ENCODE measurements at regions not wholly inside any gene's neighbourhood (a gene's known extent, or its start where the extent isn't known, plus 50 kb on each side); places are given as distances from the start of the nearest gene placed in this dataset.

DNA sequence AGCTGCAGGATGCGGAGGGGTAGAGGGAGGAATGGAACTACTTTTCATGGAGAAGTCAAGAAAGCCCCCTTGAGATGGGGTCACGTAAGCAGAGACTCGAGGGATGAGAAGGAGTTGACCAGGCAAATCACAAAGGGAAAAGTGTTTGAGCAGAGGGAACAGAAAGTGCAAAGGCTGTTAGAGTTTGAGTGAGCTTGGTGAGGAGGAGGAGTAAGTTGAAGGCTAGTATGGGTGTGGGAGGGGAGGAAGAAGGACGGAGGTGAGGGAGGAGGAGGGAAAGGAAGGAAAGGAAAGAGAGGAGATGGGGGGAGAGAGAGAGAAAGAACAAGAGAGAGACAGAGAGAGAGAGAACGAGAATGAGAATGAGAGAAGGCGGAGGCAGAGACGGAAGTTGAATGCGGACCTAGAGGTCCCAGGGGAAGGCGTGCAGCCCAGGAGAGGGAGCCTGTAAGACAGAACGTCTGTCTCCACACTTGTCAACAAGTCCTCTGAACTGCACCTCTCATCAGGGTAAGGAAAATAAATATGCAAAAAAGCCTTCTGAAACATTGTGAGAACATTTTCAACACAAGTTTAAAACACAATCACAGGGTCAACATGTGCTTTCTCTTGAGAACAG, 279.8 kb upstream of the EEF2KMT start:
- Mint-ChIP-seq H3K27me3 (peaks cover 14% of the 10 kb centered on the region), H3K9me3 (no peaks in the 10 kb centered on the region), H3K4me1 (no peaks in the 10 kb centered on the region), H3K4me3 (no peak overlapping the region), H3K36me3 (no peaks in the 10 kb centered on the region), H3K27ac (no peak overlapping the region)

DNA sequence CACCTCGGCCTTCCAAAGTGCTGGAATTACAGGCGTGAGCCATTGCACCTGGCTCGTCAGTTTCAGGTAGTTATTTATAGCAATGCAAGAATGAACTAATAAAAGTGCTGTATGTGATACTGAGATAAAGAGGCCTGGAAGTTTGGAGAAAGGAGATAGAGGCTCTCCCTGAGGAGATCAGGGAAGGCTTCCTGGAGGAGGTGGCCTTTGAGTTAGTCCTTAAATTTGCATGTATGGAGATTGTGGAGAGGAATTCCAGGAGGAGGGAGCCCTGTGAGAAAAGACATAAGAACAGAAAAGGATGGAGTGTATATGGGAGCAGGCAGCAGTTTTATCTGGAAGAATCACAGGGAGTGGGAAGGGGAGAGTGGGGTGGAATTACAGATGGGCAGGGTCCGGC, 276.6 kb upstream of the EEF2KMT start:
- Mint-ChIP-seq H3K27ac (no peak overlapping the region), H3K9me3 (no peaks in the 10 kb centered on the region), H3K36me3 (no peaks in the 10 kb centered on the region), H3K27me3 (peaks cover 14% of the 10 kb centered on the region), H3K4me3 (no peak overlapping the region), H3K4me1 (no peaks in the 10 kb centered on the region)

DNA sequence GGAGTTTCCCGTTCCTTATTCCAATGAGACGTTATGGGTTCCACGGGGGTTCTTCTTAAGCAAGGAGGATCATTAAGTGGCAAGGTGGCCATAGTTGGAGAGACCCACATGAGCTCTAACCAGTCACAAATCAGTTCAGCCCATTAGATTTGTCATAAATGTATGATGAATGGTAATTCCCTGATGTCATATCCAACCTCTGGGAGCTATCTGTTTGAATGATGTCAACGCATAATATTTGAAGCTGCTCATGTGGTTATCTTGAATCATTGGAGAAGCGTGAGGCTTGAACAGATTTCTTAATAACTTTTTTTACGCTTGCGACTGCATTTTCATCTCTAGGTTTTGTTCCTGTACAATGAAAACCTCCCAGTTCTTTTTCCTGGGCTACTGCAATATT, 270.4 kb upstream of the EEF2KMT start:
- Mint-ChIP-seq H3K4me1 (no peaks in the 10 kb centered on the region), H3K9me3 (no peaks in the 10 kb centered on the region), H3K27ac (no peak overlapping the region), H3K4me3 (no peak overlapping the region), H3K36me3 (no peaks in the 10 kb centered on the region), H3K27me3 (peaks cover 10% of the 10 kb centered on the region)

DNA sequence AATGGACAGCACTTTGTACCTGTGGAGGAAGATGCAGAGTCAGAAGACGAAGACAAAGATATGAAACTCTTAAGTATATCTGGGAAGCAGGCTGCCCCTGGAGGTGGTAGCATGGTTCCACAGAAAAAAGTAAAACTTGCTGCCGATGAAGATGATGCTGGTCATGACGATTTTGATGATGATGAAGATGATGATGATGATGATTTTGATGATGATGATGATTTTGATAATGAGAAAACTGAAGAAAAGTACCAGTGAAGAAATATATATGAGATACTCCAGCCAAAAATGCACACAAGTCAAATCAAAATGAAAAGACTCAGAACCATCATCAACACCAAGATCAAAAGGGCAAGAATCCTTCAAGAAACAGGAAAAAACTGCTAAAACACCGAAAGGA, 268.5 kb upstream of the EEF2KMT start:
- H3K4me1 Mint-ChIP-seq: no peaks in the 10 kb centered on the region
- H3K36me3 Mint-ChIP-seq: no peaks in the 10 kb centered on the region
- H3K27ac Mint-ChIP-seq: no peak overlapping the region
- no peaks in the 10 kb centered on the region for H3K9me3 Mint-ChIP-seq
- H3K27me3 Mint-ChIP-seq: peaks cover 7% of the 10 kb centered on the region
- H3K4me3 Mint-ChIP-seq: no peak overlapping the region

DNA sequence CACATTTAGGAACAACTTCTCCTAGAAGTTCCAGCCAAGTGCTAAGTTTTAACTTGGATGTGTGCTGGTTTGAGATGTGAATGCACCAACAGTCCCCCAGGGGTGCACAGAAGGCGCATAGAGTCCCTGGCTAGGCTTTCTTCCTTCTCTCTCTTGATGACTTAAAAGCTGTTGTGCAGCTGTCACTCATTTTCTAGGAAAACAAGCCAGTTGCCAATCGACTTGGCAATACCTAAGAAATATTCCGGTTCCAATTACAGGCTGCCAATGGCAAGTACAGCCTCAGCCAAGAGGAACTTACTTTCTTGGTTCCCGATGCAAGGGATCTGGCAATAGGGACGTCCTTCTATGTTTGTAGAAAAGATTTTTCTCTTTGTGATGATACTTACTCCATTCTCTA, 266.6 kb upstream of the EEF2KMT start:
- H3K27ac Mint-ChIP-seq: no peak overlapping the region
- H3K27me3 Mint-ChIP-seq: peaks cover 8% of the 10 kb centered on the region
- no peaks in the 10 kb centered on the region for H3K36me3 Mint-ChIP-seq
- no peaks in the 10 kb centered on the region for H3K9me3 Mint-ChIP-seq
- no peak overlapping the region for H3K4me3 Mint-ChIP-seq
- no peaks in the 10 kb centered on the region for H3K4me1 Mint-ChIP-seq

DNA sequence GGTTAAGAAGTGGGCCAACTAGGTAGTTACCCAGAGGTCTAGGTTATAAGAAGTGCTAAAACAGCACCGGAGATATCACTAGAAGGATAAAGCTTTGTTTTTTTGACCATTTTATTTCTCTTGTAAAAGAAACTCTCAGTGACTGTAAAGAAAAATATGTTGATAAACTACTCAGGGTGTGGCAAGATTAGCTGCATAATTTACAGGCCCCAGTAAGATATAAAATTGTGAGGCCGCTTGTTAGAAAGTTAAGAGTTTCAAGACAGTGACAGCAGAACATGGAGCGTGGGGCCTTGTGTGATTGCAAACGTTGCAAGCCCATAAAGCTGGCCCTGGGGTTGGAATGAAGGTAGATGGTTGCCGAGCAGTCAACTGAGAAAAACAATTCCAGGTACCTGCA, 263.7 kb upstream of the EEF2KMT start:
- no peaks in the 10 kb centered on the region for H3K4me1 Mint-ChIP-seq
- H3K27ac Mint-ChIP-seq: no peak overlapping the region
- no peaks in the 10 kb centered on the region for H3K9me3 Mint-ChIP-seq
- H3K4me3 Mint-ChIP-seq: no peak overlapping the region
- no peaks in the 10 kb centered on the region for H3K36me3 Mint-ChIP-seq
- H3K27me3 Mint-ChIP-seq: peaks cover 7% of the 10 kb centered on the region

DNA sequence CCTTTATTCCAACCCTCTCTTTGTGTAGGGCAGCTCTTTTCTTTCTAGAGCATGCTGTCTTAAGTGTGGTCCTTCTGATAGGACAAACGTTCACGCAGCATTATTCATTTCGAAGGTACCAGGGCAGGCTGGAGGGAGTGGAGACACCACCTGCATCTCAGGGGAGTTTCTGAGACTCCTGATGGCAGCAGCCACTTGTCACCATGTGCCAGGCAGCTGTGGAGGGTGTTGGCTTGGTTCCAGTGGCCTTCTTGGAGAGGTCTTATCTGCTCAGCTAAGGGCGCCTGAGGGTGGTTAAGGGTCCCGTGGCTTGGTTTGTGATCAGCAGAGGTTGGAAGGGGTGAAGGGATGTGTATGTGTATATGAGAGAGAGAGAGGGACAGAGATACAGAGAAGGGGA, 257.1 kb upstream of the EEF2KMT start:
- Mint-ChIP-seq H3K9me3 (no peaks in the 10 kb centered on the region), H3K27ac (no peak overlapping the region), H3K27me3 (peaks cover 2% of the 10 kb centered on the region), H3K4me3 (no peak overlapping the region), H3K36me3 (no peaks in the 10 kb centered on the region), H3K4me1 (no peaks in the 10 kb centered on the region)

DNA sequence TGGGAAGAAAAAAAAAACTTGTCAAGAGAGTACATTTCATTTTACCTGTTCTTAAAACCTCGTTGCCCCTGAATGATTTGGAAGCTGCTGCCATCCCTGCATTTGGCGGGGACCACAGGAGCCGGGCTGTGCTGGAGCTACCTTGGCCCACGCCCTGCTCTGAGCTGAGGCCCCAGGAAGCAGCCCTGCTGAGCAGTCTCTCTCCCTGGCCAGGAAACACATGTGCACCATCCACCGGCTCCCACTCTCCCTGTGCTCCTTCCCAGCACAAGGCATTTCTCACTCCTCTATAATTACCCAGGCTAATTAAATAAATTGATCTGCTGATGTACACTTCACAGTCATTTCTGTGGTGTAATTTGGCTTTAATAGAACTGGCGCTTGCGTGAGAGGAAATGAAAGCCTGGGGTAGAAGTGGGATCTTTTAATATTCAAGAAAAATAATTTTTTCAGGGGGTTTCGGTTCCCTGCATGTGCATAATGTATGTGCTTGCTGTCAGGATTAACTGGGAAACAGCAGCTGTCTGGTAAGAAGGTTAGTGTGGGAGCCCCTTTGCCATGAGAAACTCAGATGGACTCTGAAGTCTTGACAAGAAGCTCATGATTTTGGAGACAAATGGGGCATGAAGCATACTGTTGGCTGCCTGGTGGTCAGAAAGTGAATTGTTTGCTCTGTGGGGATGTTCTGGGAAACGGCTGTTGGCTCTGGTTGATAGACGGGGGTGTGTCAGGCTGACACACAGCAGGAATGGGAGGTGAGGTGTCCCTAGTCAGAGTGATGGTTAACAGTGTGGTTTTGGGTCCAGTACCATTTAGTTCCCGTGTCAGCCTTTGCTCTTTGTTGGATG, 252.3 kb upstream of the EEF2KMT start:
- Mint-ChIP-seq H3K4me3 (no peak overlapping the region), H3K36me3 (no peaks in the 10 kb centered on the region), H3K27me3 (peaks cover 10% of the 10 kb centered on the region), H3K9me3 (peaks cover 4% of the 10 kb centered on the region), H3K27ac (no peak overlapping the region), H3K4me1 (no peaks in the 10 kb centered on the region)

DNA sequence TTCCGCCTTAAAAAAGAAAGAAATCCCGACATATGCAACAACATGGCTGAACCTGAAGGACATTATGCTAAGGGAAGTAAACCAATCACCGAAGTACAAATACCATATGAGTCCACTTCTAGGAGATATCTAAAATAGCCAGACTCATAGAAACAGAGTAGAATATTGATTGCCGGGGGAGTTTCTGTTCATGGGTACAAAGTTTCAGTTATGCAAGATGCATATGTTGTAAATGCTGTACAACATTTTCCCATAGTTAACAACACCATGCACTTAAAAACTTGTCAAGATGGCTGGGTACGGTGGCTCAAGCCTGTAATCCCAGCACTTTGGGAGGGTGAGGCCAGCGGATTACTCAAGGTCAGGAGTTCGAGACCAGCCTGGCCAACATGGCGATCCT, 251.5 kb upstream of the EEF2KMT start:
- no peak overlapping the region for H3K27ac Mint-ChIP-seq
- H3K27me3 Mint-ChIP-seq: peaks cover 12% of the 10 kb centered on the region
- H3K4me3 Mint-ChIP-seq: no peak overlapping the region
- no peaks in the 10 kb centered on the region for H3K36me3 Mint-ChIP-seq
- peaks cover 4% of the 10 kb centered on the region for H3K9me3 Mint-ChIP-seq
- no peaks in the 10 kb centered on the region for H3K4me1 Mint-ChIP-seq

DNA sequence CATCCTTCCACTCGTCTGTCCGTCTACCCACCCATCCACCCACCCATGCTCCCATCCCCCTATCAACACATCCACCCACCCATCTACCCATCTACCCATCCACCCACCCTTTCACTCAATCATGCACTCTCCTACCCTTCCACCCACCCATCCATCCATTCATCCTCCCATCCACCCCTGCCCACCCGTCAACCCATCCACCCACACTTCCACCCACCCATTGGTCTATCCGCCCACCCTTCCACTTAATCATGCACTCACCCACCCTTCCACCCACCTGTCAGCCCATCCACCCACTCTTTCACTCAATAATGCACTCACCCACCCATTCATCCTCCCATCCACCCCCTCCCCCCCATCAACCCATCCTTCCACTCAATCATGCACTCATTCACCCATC, 250.0 kb upstream of the EEF2KMT start:
- Mint-ChIP-seq H3K9me3 (peaks cover 4% of the 10 kb centered on the region), H3K4me3 (no peak overlapping the region), H3K4me1 (no peaks in the 10 kb centered on the region), H3K27ac (no peak overlapping the region), H3K27me3 (peaks cover 12% of the 10 kb centered on the region), H3K36me3 (no peaks in the 10 kb centered on the region)

DNA sequence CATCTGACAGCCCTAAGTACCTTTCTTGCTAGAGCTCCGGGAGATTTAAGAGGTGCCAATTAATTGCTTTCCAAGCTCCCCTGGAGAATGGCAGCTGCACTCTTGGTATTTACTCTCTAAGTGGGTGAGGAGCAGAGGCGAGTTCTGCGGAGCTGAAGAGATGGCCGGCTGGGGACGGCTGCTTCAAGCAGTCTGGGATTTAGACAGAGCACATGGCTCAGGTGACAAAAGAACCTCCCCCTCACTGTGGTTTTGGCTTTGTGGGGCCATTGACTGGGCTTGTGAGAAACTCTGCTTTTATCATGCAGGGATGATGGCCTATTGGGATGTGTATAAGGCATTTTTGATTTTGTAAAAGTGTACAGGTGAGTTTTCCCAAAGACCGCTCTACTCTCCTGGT, 239.3 kb upstream of the EEF2KMT start:
- H3K9me3 Mint-ChIP-seq: no peaks in the 10 kb centered on the region
- H3K4me3 Mint-ChIP-seq: no peak overlapping the region
- H3K27me3 Mint-ChIP-seq: peaks cover 8% of the 10 kb centered on the region
- H3K36me3 Mint-ChIP-seq: no peaks in the 10 kb centered on the region
- no peaks in the 10 kb centered on the region for H3K4me1 Mint-ChIP-seq
- H3K27ac Mint-ChIP-seq: no peak overlapping the region

DNA sequence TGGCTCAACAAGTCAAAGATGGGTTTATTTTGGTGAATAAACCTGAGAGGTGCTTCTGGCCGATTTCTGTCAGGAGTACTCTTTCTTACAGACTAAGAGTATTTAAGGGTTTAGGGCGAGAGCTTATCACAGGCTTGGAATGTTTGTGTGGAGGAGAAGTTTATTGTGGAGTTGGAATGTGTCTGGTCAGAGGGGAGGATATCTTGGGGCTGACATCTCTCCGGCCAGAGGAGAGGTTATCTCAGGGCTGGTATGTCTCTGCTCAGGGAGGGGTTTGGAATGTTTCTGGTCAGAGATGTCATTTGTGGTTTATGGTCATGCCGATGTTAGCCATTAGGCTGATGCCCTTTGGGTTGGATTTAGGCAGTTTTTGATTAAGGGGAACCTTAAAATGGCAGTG, 236.4 kb upstream of the EEF2KMT start:
- Mint-ChIP-seq H3K27me3 (no peaks in the 10 kb centered on the region), H3K4me1 (no peaks in the 10 kb centered on the region), H3K4me3 (no peak overlapping the region), H3K9me3 (peaks cover 5% of the 10 kb centered on the region), H3K27ac (no peak overlapping the region), H3K36me3 (no peaks in the 10 kb centered on the region)

DNA sequence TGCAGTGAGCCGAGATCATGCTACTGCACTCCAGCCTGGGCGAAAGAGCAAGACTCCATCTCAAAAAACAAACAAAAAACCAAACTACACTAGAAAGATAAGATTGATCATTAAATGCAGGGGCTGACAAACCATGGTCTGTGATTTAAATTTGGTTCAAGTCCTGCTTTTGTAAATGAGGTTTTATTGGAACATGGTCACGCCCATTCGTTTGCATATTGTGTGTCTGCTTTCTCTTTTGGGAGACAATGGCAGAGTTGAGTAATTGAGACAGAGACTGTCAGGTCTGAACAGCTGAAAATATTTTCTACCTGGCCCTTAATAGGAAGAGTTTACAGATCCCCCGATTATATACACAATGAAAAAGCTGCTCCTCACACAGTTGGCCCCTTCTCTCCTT, 235.5 kb upstream of the EEF2KMT start:
- H3K27me3 Mint-ChIP-seq: no peaks in the 10 kb centered on the region
- no peaks in the 10 kb centered on the region for H3K4me1 Mint-ChIP-seq
- H3K4me3 Mint-ChIP-seq: no peak overlapping the region
- peaks cover 5% of the 10 kb centered on the region for H3K9me3 Mint-ChIP-seq
- H3K36me3 Mint-ChIP-seq: no peaks in the 10 kb centered on the region
- no peak overlapping the region for H3K27ac Mint-ChIP-seq

DNA sequence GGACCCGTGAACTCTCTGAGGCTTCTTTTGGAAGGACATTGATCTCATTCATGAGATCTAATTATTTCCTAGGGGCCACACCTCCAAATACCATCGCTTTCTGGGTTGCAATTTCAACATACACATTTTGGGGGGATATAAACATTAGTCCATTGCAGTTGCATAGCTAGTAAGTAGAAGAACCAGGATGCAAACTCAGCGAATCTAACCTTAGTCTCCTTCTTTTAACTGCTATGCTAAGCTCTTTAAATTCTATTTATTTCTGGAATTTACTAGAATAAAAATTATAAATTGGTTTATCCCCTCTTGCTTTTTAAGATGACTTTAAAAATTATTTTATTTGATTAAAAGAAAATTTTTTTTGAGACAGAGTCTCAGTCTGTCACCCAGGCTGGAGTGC, 232.5 kb upstream of the EEF2KMT start:
- Mint-ChIP-seq H3K36me3 (no peaks in the 10 kb centered on the region), H3K4me3 (no peak overlapping the region), H3K4me1 (no peaks in the 10 kb centered on the region), H3K27ac (no peak overlapping the region), H3K9me3 (peaks cover 5% of the 10 kb centered on the region), H3K27me3 (peaks cover under 1% of the 10 kb centered on the region)

DNA sequence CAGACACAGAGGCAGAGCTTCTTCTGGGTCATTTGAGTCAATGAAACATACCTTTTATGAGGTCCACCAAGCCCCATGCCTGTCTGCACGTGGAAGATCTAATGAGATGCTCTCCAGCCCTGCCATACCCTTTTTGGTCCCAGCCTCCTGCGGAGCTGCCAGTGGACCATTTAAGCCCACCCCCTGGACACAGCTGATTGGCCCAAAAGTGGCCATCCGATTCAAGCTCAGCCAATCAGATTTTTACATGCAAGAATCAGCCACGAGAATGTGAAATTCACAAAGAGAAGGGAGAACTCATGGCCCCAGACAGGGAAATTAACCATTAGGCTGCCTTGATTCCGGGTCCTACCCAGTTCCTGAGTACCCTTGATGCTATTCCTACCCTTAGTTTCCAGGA, 231.0 kb upstream of the EEF2KMT start:
- H3K36me3 Mint-ChIP-seq: no peaks in the 10 kb centered on the region
- H3K27me3 Mint-ChIP-seq: peaks cover 2% of the 10 kb centered on the region
- no peak overlapping the region for H3K27ac Mint-ChIP-seq
- no peak overlapping the region for H3K4me3 Mint-ChIP-seq
- peaks cover 5% of the 10 kb centered on the region for H3K9me3 Mint-ChIP-seq
- no peaks in the 10 kb centered on the region for H3K4me1 Mint-ChIP-seq

DNA sequence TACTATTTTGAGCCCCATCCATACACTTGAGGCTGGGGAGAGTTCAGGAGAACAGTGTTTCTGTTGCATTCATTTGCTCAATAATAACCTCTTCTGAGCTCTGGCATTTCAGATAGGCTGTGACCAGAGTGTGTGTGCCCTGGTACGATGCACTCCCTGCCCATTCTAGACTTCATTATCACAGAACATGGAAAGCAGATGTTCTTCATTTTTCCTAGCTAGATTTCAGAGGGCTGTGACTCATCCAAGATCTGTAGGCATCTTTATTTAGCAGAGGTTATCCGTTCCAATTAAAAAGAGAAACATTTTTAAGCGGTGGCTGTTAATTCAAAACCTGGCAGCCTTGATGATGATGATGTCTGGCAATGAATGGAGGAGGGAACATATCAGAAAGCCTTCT, 228.8 kb upstream of the EEF2KMT start:
- H3K27ac Mint-ChIP-seq: no peak overlapping the region
- H3K4me1 Mint-ChIP-seq: no peaks in the 10 kb centered on the region
- H3K9me3 Mint-ChIP-seq: peaks cover 4% of the 10 kb centered on the region
- H3K27me3 Mint-ChIP-seq: peaks cover 2% of the 10 kb centered on the region
- no peak overlapping the region for H3K4me3 Mint-ChIP-seq
- H3K36me3 Mint-ChIP-seq: no peaks in the 10 kb centered on the region

DNA sequence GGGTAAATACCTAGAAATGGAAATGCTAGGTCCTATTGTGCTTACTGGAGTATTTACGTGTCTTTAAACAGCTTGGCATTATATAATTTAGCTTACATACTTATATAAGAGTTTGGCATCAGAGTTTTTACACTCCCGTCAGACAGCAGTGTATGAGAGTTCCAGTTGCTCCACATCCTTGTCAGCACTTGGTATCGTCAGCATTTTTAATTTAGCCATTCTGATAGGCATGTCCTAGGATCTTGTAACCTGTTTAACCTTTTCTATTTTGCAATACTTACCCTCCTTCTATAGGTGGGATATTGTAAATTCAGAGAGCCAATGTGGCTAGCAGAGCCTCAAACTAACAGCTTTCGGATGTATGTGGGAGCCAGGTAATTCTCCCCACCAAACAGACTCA, 228.3 kb upstream of the EEF2KMT start:
- H3K4me3 Mint-ChIP-seq: no peak overlapping the region
- H3K9me3 Mint-ChIP-seq: no peaks in the 10 kb centered on the region
- H3K4me1 Mint-ChIP-seq: no peaks in the 10 kb centered on the region
- H3K27ac Mint-ChIP-seq: no peak overlapping the region
- H3K36me3 Mint-ChIP-seq: no peaks in the 10 kb centered on the region
- H3K27me3 Mint-ChIP-seq: peaks cover 3% of the 10 kb centered on the region

Measured in activated naive CD4-positive, alpha-beta T cell treated with anti-CD3 and anti-CD28 coated beads, Interleukin-2, amount 50 U/mL, for 24 hours (primary cell).